ENCODE measurements at regions not wholly inside any gene's neighbourhood (a gene's known extent, or its start where the extent isn't known, plus 50 kb on each side); places are given as distances from the start of the nearest gene placed in this dataset.

DNA sequence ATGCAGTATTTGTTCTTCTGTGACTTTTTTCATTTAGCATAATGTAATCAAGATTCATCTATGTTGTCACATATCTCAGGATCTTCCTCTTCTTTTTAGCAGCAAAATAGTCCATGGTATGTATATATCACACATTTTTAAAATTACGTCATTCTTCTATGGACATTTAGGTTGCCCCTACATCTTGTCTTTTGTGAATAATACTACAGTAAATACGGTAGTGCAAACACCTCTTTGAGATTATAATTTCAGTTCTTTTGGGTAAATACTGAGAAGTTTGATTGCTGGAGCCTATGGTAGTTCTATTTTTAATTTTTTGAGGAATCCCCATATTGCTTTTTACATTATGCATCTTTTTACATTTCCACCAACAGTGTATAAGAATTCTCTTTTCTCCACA lies 1174.9 kb downstream of the NSUN3 start (continued):
- TF ChIP-seq NANOG (IDR thresholded peaks at IDR 0.05; ENCODE audit: borderline replicate concordance) (no peak), CREB1 (CRISPR knock-in tag; IDR thresholded peaks at IDR 0.05; ENCODE audit: low read depth) (no peak)

DNA sequence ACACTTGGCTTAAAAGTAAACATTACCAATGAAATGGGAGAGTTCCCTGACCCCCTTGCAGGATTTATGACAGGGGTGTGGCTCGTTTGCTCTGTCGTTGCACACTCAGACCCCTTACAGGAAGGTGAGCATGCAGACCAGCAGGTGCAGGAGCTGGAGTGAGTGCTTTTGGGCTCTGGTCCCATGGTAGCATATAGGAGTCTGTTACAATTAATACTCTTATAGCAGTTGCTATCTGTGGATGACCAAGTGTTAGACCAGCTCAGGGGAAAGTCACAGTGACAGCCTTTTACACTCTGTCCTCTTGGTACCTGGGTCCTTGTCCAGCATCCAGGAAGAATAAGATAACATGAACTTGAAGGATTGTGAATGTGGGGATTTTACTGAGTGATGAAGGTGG lies 1177.5 kb downstream of the NSUN3 start:
- Histone ChIP-seq H3F3A (replicated peaks; ENCODE audit: low read depth) (no peaks in the 10 kb centered on the region), H3K4me2 (no peak overlapping the region), H3K4me1 (ENCODE audit: insufficient read depth) (no peaks in the 10 kb centered on the region), H3K36me3 (ENCODE audit: insufficient read depth) (no peaks in the 10 kb centered on the region), H3K27ac (ENCODE audit: low read depth) (no peak overlapping the region), H3K9me2 (ENCODE audit: insufficient read depth) (no peaks in the 10 kb centered on the region), H4K20me1 (replicated peaks; ENCODE audit: insufficient read depth) (no peaks in the 10 kb centered on the region), H2AFZ (no peak overlapping the region), H3K27me3 (ENCODE audit: insufficient read depth) (no peaks in the 10 kb centered on the region), H3K4me3 (no peak overlapping the region), H3K79me2 (replicated peaks; ENCODE audit: insufficient read depth) (no peaks in the 10 kb centered on the region)
- no peaks in the 10 kb centered on the region for H3K36me3 Mint-ChIP-seq (ENCODE audit: low read depth)
- no peaks in the 10 kb centered on the region for H3K4me1 Mint-ChIP-seq
- DNase-seq (ENCODE audit: low spot score) (no peak), ATAC-seq (no peak)
- TF ChIP-seq, protein P1, sequence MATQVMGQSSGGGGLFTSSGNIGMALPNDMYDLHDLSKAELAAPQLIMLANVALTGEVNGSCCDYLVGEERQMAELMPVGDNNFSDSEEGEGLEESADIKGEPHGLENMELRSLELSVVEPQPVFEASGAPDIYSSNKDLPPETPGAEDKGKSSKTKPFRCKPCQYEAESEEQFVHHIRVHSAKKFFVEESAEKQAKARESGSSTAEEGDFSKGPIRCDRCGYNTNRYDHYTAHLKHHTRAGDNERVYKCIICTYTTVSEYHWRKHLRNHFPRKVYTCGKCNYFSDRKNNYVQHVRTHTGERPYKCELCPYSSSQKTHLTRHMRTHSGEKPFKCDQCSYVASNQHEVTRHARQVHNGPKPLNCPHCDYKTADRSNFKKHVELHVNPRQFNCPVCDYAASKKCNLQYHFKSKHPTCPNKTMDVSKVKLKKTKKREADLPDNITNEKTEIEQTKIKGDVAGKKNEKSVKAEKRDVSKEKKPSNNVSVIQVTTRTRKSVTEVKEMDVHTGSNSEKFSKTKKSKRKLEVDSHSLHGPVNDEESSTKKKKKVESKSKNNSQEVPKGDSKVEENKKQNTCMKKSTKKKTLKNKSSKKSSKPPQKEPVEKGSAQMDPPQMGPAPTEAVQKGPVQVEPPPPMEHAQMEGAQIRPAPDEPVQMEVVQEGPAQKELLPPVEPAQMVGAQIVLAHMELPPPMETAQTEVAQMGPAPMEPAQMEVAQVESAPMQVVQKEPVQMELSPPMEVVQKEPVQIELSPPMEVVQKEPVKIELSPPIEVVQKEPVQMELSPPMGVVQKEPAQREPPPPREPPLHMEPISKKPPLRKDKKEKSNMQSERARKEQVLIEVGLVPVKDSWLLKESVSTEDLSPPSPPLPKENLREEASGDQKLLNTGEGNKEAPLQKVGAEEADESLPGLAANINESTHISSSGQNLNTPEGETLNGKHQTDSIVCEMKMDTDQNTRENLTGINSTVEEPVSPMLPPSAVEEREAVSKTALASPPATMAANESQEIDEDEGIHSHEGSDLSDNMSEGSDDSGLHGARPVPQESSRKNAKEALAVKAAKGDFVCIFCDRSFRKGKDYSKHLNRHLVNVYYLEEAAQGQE (IDR thresholded peaks at IDR 0.05; ENCODE audit: unreplicated experiment), result no peak
- TF ChIP-seq EZH2 (IDR thresholded peaks at IDR 0.05; ENCODE audit: low read depth, unreplicated experiment) (no peak), STAT1 (IDR thresholded peaks at IDR 0.05; ENCODE audit: unreplicated experiment) (no peak), ZNF331 (CRISPR knock-in tag; IDR thresholded peaks at IDR 0.05; ENCODE audit: low read depth) (no peak), EZH2phosphoT487 (IDR thresholded peaks at IDR 0.05; ENCODE audit: unreplicated experiment) (no peak), CREB1 (CRISPR knock-in tag; IDR thresholded peaks at IDR 0.05; ENCODE audit: low read depth) (no peak), ZNF114 (CRISPR knock-in tag; IDR thresholded peaks at IDR 0.05) (no peak), NANOG (IDR thresholded peaks at IDR 0.05; ENCODE audit: borderline replicate concordance) (no peak), POLR2AphosphoS5 (IDR thresholded peaks at IDR 0.05; ENCODE audit: low read depth) (no peak), JUNB (IDR thresholded peaks at IDR 0.05; ENCODE audit: unreplicated experiment) (no peak)
- TF ChIP-seq, protein P2, sequence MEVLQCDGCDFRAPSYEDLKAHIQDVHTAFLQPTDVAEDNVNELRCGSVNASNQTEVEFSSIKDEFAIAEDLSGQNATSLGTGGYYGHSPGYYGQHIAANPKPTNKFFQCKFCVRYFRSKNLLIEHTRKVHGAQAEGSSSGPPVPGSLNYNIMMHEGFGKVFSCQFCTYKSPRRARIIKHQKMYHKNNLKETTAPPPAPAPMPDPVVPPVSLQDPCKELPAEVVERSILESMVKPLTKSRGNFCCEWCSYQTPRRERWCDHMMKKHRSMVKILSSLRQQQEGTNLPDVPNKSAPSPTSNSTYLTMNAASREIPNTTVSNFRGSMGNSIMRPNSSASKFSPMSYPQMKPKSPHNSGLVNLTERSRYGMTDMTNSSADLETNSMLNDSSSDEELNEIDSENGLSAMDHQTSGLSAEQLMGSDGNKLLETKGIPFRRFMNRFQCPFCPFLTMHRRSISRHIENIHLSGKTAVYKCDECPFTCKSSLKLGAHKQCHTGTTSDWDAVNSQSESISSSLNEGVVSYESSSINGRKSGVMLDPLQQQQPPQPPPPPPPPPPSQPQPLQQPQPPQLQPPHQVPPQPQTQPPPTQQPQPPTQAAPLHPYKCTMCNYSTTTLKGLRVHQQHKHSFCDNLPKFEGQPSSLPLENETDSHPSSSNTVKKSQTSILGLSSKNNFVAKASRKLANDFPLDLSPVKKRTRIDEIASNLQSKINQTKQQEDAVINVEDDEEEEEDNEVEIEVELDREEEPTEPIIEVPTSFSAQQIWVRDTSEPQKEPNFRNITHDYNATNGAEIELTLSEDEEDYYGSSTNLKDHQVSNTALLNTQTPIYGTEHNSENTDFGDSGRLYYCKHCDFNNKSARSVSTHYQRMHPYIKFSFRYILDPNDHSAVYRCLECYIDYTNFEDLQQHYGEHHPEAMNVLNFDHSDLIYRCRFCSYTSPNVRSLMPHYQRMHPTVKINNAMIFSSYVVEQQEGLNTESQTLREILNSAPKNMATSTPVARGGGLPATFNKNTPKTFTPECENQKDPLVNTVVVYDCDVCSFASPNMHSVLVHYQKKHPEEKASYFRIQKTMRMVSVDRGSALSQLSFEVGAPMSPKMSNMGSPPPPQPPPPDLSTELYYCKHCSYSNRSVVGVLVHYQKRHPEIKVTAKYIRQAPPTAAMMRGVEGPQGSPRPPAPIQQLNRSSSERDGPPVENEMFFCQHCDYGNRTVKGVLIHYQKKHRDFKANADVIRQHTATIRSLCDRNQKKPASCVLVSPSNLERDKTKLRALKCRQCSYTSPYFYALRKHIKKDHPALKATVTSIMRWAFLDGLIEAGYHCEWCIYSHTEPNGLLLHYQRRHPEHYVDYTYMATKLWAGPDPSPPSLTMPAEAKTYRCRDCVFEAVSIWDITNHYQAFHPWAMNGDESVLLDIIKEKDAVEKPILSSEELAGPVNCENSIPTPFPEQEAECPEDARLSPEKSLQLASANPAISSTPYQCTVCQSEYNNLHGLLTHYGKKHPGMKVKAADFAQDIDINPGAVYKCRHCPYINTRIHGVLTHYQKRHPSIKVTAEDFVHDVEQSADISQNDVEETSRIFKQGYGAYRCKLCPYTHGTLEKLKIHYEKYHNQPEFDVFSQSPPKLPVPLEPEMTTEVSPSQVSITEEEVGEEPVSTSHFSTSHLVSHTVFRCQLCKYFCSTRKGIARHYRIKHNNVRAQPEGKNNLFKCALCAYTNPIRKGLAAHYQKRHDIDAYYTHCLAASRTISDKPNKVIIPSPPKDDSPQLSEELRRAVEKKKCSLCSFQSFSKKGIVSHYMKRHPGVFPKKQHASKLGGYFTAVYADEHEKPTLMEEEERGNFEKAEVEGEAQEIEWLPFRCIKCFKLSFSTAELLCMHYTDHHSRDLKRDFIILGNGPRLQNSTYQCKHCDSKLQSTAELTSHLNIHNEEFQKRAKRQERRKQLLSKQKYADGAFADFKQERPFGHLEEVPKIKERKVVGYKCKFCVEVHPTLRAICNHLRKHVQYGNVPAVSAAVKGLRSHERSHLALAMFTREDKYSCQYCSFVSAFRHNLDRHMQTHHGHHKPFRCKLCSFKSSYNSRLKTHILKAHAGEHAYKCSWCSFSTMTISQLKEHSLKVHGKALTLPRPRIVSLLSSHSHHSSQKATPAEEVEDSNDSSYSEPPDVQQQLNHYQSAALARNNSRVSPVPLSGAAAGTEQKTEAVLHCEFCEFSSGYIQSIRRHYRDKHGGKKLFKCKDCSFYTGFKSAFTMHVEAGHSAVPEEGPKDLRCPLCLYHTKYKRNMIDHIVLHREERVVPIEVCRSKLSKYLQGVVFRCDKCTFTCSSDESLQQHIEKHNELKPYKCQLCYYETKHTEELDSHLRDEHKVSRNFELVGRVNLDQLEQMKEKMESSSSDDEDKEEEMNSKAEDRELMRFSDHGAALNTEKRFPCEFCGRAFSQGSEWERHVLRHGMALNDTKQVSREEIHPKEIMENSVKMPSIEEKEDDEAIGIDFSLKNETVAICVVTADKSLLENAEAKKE (CRISPR knock-in tag; IDR thresholded peaks at IDR 0.05), result no peak
- TF ChIP-seq, protein P3, sequence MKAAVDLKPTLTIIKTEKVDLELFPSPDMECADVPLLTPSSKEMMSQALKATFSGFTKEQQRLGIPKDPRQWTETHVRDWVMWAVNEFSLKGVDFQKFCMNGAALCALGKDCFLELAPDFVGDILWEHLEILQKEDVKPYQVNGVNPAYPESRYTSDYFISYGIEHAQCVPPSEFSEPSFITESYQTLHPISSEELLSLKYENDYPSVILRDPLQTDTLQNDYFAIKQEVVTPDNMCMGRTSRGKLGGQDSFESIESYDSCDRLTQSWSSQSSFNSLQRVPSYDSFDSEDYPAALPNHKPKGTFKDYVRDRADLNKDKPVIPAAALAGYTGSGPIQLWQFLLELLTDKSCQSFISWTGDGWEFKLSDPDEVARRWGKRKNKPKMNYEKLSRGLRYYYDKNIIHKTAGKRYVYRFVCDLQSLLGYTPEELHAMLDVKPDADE (IDR thresholded peaks at IDR 0.05), result no peak
- TF ChIP-seq, protein P4, sequence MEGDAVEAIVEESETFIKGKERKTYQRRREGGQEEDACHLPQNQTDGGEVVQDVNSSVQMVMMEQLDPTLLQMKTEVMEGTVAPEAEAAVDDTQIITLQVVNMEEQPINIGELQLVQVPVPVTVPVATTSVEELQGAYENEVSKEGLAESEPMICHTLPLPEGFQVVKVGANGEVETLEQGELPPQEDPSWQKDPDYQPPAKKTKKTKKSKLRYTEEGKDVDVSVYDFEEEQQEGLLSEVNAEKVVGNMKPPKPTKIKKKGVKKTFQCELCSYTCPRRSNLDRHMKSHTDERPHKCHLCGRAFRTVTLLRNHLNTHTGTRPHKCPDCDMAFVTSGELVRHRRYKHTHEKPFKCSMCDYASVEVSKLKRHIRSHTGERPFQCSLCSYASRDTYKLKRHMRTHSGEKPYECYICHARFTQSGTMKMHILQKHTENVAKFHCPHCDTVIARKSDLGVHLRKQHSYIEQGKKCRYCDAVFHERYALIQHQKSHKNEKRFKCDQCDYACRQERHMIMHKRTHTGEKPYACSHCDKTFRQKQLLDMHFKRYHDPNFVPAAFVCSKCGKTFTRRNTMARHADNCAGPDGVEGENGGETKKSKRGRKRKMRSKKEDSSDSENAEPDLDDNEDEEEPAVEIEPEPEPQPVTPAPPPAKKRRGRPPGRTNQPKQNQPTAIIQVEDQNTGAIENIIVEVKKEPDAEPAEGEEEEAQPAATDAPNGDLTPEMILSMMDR (conservative IDR thresholded peaks at IDR 0.05; ENCODE audit: low read depth in 2 of 2), result no peak
- no peak overlapping the region for H3K27ac Mint-ChIP-seq
- no peaks in the 10 kb centered on the region for H3K9me3 Mint-ChIP-seq
- H3K4me3 Mint-ChIP-seq, result no peak overlapping the region
- H3K27me3 Mint-ChIP-seq (ENCODE audit: insufficient read depth, low read depth, poor library complexity), result peaks cover 1% of the 10 kb centered on the region

Measured in GM23338 (cell line).